ENCODE measurements at regions not wholly inside any gene's neighbourhood (a gene's known extent, or its start where the extent isn't known, plus 50 kb on each side); places are given as distances from the start of the nearest gene placed in this dataset.

DNA sequence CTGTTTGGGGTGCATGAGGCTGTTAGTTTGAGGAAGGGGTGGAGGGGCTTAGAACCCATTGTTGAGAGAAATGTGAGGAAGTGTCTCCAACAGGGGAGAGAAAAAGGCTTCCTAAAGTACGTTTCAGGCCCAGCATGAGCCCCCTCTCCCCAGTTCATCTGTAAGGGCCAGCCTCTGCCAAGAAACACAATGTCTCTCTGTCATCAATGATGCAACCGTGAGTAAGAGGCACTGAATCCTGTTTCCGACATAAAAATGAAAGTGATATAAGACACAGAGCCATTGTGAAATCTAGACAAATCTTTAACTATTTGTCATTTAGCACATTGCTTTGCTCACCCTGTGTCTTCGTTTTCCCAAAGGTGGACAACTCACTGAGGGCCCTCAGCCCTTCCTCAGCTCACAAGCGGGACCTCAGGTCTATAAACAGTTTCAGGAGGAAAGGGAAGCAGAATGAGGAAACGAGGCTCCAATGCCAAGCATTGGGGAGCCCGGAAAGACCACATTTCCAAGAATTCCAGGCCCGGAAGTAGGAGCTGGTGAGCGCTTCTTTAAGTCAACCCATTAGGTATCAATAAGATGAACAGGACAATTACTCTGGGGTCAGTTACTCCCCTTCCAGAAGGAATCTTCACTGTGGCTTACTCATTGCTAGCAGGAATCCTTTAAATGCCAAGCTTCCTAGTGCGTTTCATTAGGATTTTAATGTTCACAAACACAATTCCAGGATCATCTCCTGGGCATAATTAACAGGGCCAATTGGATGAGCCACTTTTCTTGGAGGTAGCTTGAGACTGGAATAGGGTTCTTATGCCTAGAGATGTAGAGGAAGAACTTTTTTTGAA, 59.0 kb upstream of the KLF4 start:
- H3K36me3 ChIP-seq (ENCODE audit: insufficient read depth) = no peaks in the 10 kb centered on the region
- H2AFZ ChIP-seq (ENCODE audit: low read depth) = 0 out of 2 replicates have a peak overlapping the region, but pooled peaks have one; percentile 23
- no peak overlapping the region for H3K27ac ChIP-seq
- no peaks in the 10 kb centered on the region for H4K20me1 ChIP-seq (ENCODE audit: insufficient read depth)
- H3K27me3 ChIP-seq (ENCODE audit: insufficient read depth, low read depth) = no peaks in the 10 kb centered on the region
- TF ChIP-seq, protein P1, sequence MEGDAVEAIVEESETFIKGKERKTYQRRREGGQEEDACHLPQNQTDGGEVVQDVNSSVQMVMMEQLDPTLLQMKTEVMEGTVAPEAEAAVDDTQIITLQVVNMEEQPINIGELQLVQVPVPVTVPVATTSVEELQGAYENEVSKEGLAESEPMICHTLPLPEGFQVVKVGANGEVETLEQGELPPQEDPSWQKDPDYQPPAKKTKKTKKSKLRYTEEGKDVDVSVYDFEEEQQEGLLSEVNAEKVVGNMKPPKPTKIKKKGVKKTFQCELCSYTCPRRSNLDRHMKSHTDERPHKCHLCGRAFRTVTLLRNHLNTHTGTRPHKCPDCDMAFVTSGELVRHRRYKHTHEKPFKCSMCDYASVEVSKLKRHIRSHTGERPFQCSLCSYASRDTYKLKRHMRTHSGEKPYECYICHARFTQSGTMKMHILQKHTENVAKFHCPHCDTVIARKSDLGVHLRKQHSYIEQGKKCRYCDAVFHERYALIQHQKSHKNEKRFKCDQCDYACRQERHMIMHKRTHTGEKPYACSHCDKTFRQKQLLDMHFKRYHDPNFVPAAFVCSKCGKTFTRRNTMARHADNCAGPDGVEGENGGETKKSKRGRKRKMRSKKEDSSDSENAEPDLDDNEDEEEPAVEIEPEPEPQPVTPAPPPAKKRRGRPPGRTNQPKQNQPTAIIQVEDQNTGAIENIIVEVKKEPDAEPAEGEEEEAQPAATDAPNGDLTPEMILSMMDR (conservative IDR thresholded peaks at IDR 0.05; ENCODE audit: low read depth, low read length) = no peak
- peak overlapping the region; percentile 20; the same call in 1 of the 2 replicates for H3K4me2 ChIP-seq
- H3K79me2 ChIP-seq (ENCODE audit: insufficient read depth, low read depth) = no peaks in the 10 kb centered on the region
- peaks cover 15% of the 10 kb centered on the region for H3K4me1 ChIP-seq (ENCODE audit: low read depth, poor library complexity, severe bottlenecking)
- H3K9ac ChIP-seq = no peak overlapping the region
- no peak overlapping the region for H3K4me3 ChIP-seq (IDR thresholded peaks at IDR 0.05; ENCODE audit: insufficient read depth, low read depth, low read length)

GRCh38 chr9:107547772-107548297, 58.3 kb upstream of the KLF4 start:
- H3K36me3 ChIP-seq (ENCODE audit: insufficient read depth) = no peaks in the 10 kb centered on the region
- H3K4me1 ChIP-seq (ENCODE audit: low read depth, poor library complexity, severe bottlenecking) = peaks cover 15% of the 10 kb centered on the region
- H3K79me2 ChIP-seq (ENCODE audit: insufficient read depth, low read depth) = no peaks in the 10 kb centered on the region
- TF ChIP-seq, protein P1 (conservative IDR thresholded peaks at IDR 0.05; ENCODE audit: low read depth, low read length) = no peak
- H3K9ac ChIP-seq = no peak overlapping the region
- H3K27ac ChIP-seq = no peak overlapping the region
- no peak overlapping the region for H2AFZ ChIP-seq (ENCODE audit: low read depth)
- no peaks in the 10 kb centered on the region for H4K20me1 ChIP-seq (ENCODE audit: insufficient read depth)
- no peak overlapping the region for H3K4me3 ChIP-seq (IDR thresholded peaks at IDR 0.05; ENCODE audit: insufficient read depth, low read depth, low read length)
- H3K27me3 ChIP-seq (ENCODE audit: insufficient read depth, low read depth) = no peaks in the 10 kb centered on the region
- H3K4me2 ChIP-seq = peak overlapping the region; percentile 20; the same call in 1 of the 2 replicates

- Histone ChIP-seq H3K4me1 (ENCODE audit: low read depth, poor library complexity, severe bottlenecking) (peaks cover 15% of the 10 kb centered on the region), H3K27me3 (ENCODE audit: insufficient read depth, low read depth) (no peaks in the 10 kb centered on the region), H3K4me3 (IDR thresholded peaks at IDR 0.05; ENCODE audit: insufficient read depth, low read depth, low read length) (no peak overlapping the region), H4K20me1 (ENCODE audit: insufficient read depth) (no peaks in the 10 kb centered on the region), H3K79me2 (ENCODE audit: insufficient read depth, low read depth) (no peaks in the 10 kb centered on the region), H3K36me3 (ENCODE audit: insufficient read depth) (no peaks in the 10 kb centered on the region), H3K9ac (no peak overlapping the region), H3K27ac (no peak overlapping the region), H2AFZ (ENCODE audit: low read depth) (no peak overlapping the region), H3K4me2 (no peak overlapping the region)
- TF ChIP-seq, protein P1 (conservative IDR thresholded peaks at IDR 0.05; ENCODE audit: low read depth, low read length) = no peak
Observed at GRCh38 chr9:107547303-107547702, 57.7 kb upstream of the KLF4 start.

DNA sequence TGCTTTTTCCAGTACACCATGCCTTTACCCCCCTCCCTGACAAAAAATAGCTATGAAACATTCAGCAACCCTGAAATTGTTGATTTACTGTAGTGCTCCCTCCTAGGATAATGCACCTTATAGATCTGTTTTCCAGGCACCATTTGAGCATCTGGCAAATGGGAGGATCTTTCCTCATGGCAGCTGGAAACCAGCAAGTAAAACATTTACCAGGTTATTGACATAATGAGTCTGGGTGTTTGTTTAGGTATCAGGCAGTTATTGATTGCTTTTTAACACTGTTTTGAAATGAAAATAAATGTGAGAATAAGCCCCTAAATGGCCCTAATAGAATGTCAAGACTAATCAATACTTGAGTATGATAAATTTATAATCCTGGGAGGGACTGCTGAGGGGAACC, 57.3 kb upstream of the KLF4 start:
- no peak overlapping the region for H3K9ac ChIP-seq
- H3K36me3 ChIP-seq (ENCODE audit: insufficient read depth) = no peaks in the 10 kb centered on the region
- no peak overlapping the region for H2AFZ ChIP-seq (ENCODE audit: low read depth)
- H3K27ac ChIP-seq = no peak overlapping the region
- H3K4me1 ChIP-seq (ENCODE audit: low read depth, poor library complexity, severe bottlenecking) = peaks cover 15% of the 10 kb centered on the region
- H3K4me3 ChIP-seq (IDR thresholded peaks at IDR 0.05; ENCODE audit: insufficient read depth, low read depth, low read length) = no peak overlapping the region
- H3K4me2 ChIP-seq = no peak overlapping the region
- TF ChIP-seq, protein P1 (conservative IDR thresholded peaks at IDR 0.05; ENCODE audit: low read depth, low read length) = no peak
- H3K27me3 ChIP-seq (ENCODE audit: insufficient read depth, low read depth) = no peaks in the 10 kb centered on the region
- H4K20me1 ChIP-seq (ENCODE audit: insufficient read depth) = no peaks in the 10 kb centered on the region
- no peaks in the 10 kb centered on the region for H3K79me2 ChIP-seq (ENCODE audit: insufficient read depth, low read depth)

Data from KMS-11 (cell line).